ENCODE measurements at regions not wholly inside any gene's neighbourhood (a gene's known extent, or its start where the extent isn't known, plus 50 kb on each side); places are given as distances from the start of the nearest gene placed in this dataset.

GRCh38 chr13:58134525-58134924, 503.0 kb downstream of the PCDH17 start:
- TF ChIP-seq CTCF (IDR thresholded peaks at IDR 0.05) (no peak), POLR2AphosphoS5 (IDR thresholded peaks at IDR 0.05) (no peak), EP300 (IDR thresholded peaks at IDR 0.05) (no peak), POLR2A (IDR thresholded peaks at IDR 0.05) (no peak)
- Histone ChIP-seq H3K4me1 (no peaks in the 10 kb centered on the region), H3K27ac (no peak overlapping the region), H3K4me3 (no peak overlapping the region), H3K36me3 (no peaks in the 10 kb centered on the region), H3K9me3 (no peaks in the 10 kb centered on the region), H3K27me3 (no peaks in the 10 kb centered on the region)
- DNase-seq (no peak), ATAC-seq (ENCODE audit: low FRiP score in 2 of 2) (no peak)
- 93 to 98% methylated on average over 5 of the region's 5 CpGs for WGBS, 2 donors

- H3K27ac ChIP-seq = no peak overlapping the region
- no peak overlapping the region for H3K4me3 ChIP-seq
- 95 to 100% methylated on average over 1 of the region's 1 CpG for WGBS, 2 donors
- no peaks in the 10 kb centered on the region for H3K27me3 ChIP-seq
- no peaks in the 10 kb centered on the region for H3K9me3 ChIP-seq
- H3K4me1 ChIP-seq = no peaks in the 10 kb centered on the region
- no peaks in the 10 kb centered on the region for H3K36me3 ChIP-seq
- ATAC-seq (ENCODE audit: low FRiP score in 2 of 2) (no peak), DNase-seq (no peak)
- no peak for TF ChIP-seq POLR2AphosphoS5 (IDR thresholded peaks at IDR 0.05)
- no peak for TF ChIP-seq POLR2A (IDR thresholded peaks at IDR 0.05)
- no peak for TF ChIP-seq CTCF (IDR thresholded peaks at IDR 0.05)
- TF ChIP-seq EP300 (IDR thresholded peaks at IDR 0.05) = no peak
Measured at GRCh38 chr13:58142952-58143351, 511.4 kb downstream of the PCDH17 start.

GRCh38 chr13:58144616-58145015, 513.1 kb downstream of the PCDH17 start:
- TF ChIP-seq EP300 (IDR thresholded peaks at IDR 0.05) = no peak
- no peak for TF ChIP-seq POLR2AphosphoS5 (IDR thresholded peaks at IDR 0.05)
- TF ChIP-seq CTCF (IDR thresholded peaks at IDR 0.05) = no peak
- no peak for TF ChIP-seq POLR2A (IDR thresholded peaks at IDR 0.05)
- Histone ChIP-seq H3K27me3 (no peaks in the 10 kb centered on the region), H3K36me3 (no peaks in the 10 kb centered on the region), H3K4me1 (no peaks in the 10 kb centered on the region), H3K27ac (no peak overlapping the region), H3K9me3 (no peaks in the 10 kb centered on the region), H3K4me3 (no peak overlapping the region)
- 86 to 89% methylated on average over 9 to 12 of the region's 12 CpGs for WGBS, 2 donors
- DNase-seq (no peak), ATAC-seq (ENCODE audit: low FRiP score in 2 of 2) (no peak)

GRCh38 chr13:58151452-58151851, 519.9 kb downstream of the PCDH17 start:
- WGBS, 2 donors = 71 to 72% methylated on average over 2 of the region's 2 CpGs
- H3K36me3 ChIP-seq = no peaks in the 10 kb centered on the region
- H3K4me1 ChIP-seq = no peaks in the 10 kb centered on the region
- ATAC-seq (ENCODE audit: low FRiP score in 2 of 2) (peak in 1 of 2 donors; percentile 68), DNase-seq (no peak)
- no peak overlapping the region for H3K4me3 ChIP-seq
- no peaks in the 10 kb centered on the region for H3K9me3 ChIP-seq
- H3K27me3 ChIP-seq = no peaks in the 10 kb centered on the region
- H3K27ac ChIP-seq = no peak overlapping the region
- no peak for TF ChIP-seq CTCF (IDR thresholded peaks at IDR 0.05)
- no peak for TF ChIP-seq POLR2A (IDR thresholded peaks at IDR 0.05)
- TF ChIP-seq POLR2AphosphoS5 (IDR thresholded peaks at IDR 0.05) = no peak
- no peak for TF ChIP-seq EP300 (IDR thresholded peaks at IDR 0.05)

- Histone ChIP-seq H3K9me3 (no peaks in the 10 kb centered on the region), H3K4me1 (no peaks in the 10 kb centered on the region), H3K4me3 (no peak overlapping the region), H3K27me3 (no peaks in the 10 kb centered on the region), H3K27ac (no peak overlapping the region), H3K36me3 (no peaks in the 10 kb centered on the region)
- ATAC-seq (ENCODE audit: low FRiP score in 2 of 2) (no peak), DNase-seq (no peak)
- TF ChIP-seq EP300 (IDR thresholded peaks at IDR 0.05) (no peak), POLR2AphosphoS5 (IDR thresholded peaks at IDR 0.05) (no peak), POLR2A (IDR thresholded peaks at IDR 0.05) (no peak), CTCF (IDR thresholded peaks at IDR 0.05) (no peak)
Measured at GRCh38 chr13:58160980-58161379, 529.4 kb downstream of the PCDH17 start.

All from upper lobe of left lung (tissue), 6 donors.